CD14-positive monocyte (primary cell): ENCODE measurements at regions not wholly inside any gene's neighbourhood (a gene's known extent, or its start where the extent isn't known, plus 50 kb on each side); places are given as distances from the start of the nearest gene placed in this dataset.

ENCODE experiments used
- DNase-seq, 3 donors: peaks; one replicate each; pipeline ENCODE4 v3.0.0-alpha.2; 2011 to 2022
- H2AFZ ChIP-seq: 2 replicates; pipeline ENCODE4 v1.6.0; 2012; ENCODE audit warnings: mild to moderate bottlenecking, low read depth, low read length, inconsistent platforms; ENCODE audit not compliant: insufficient read depth, poor library complexity, severe bottlenecking
- H3K27ac ChIP-seq, 2 donors: 1 replicate in 1 of 2; 2 replicates in 1 of 2; pipeline ENCODE4 v1.5.1; 2012 to 2013; ENCODE audit warnings: low read length in 2 of 2, control low read depth in 1 of 2, inconsistent platforms in 1 of 2, low read depth in 1 of 2, mild to moderate bottlenecking in 1 of 2
- H3K27me3 ChIP-seq, 2 donors: one replicate each; pipeline versions ENCODE4 v1.6.0 to v1.6.1; 2011 to 2013; ENCODE audit warnings: low read length in 2 of 2; ENCODE audit not compliant: control insufficient read depth in 2 of 2, insufficient read depth in 2 of 2
- H3K36me3 ChIP-seq, 2 donors: replicated peaks in 1 of 2; 1 replicate in 1 of 2; 2 replicates in 1 of 2; pipeline versions ENCODE4 v1.5.1 to v1.6.1; 2012 to 2013; ENCODE audit warnings: low read length in 2 of 2, control low read depth in 1 of 2, inconsistent platforms in 1 of 2, mild to moderate bottlenecking in 1 of 2; ENCODE audit not compliant: insufficient read depth in 2 of 2, control insufficient read depth in 1 of 2
- H3K4me1 ChIP-seq, 2 donors: 1 replicate in 1 of 2; 2 replicates in 1 of 2; pipeline versions ENCODE4 v1.5.1 to v1.6.1; 2012 to 2013; ENCODE audit warnings: low read length in 2 of 2, control low read depth in 1 of 2, inconsistent platforms in 1 of 2, mild to moderate bottlenecking in 1 of 2, moderate library complexity in 1 of 2; ENCODE audit not compliant: insufficient read depth in 2 of 2, control insufficient read depth in 1 of 2
- H3K4me2 ChIP-seq: replicated peaks from 2 replicates; pipeline ENCODE3; 2012; ENCODE audit warnings: low read length, moderate library complexity, mild to moderate bottlenecking; ENCODE audit not compliant: poor library complexity, severe bottlenecking; ENCODE audit errors: extremely low read depth
- H3K4me3 ChIP-seq, 3 experiments: fragments of 200-600 bp in 1 of 3; sonication (generic) in 1 of 3; replicated peaks in 1 of 3; 1 replicate in 2 of 3; 2 replicates in 1 of 3; pipeline ENCODE4 v1.5.1; 2011 to 2013; ENCODE audit warnings: low read length in 3 of 3, mild to moderate bottlenecking in 3 of 3, control low read depth in 2 of 3, low read depth in 2 of 3, inconsistent platforms in 1 of 3, moderate library complexity in 1 of 3
- H3K79me2 ChIP-seq: 2 replicates; pipeline ENCODE4 v1.6.0; 2012; ENCODE audit warnings: mild to moderate bottlenecking, control low read depth, inconsistent platforms, low read length, moderate library complexity; ENCODE audit not compliant: insufficient read depth
- H3K9ac ChIP-seq: 2 replicates; pipeline ENCODE4 v1.6.0; 2017; ENCODE audit warnings: low read length, mild to moderate bottlenecking; ENCODE audit not compliant: insufficient read depth, poor library complexity, severe bottlenecking
- H3K9me3 ChIP-seq, 2 donors: replicated peaks in 1 of 2; 1 replicate in 1 of 2; 2 replicates in 1 of 2; pipeline versions ENCODE4 v1.5.1 to v1.6.1; 2012 to 2013; ENCODE audit warnings: low read length in 2 of 2, control low read depth in 1 of 2; ENCODE audit not compliant: control insufficient read depth in 1 of 2, insufficient read depth in 1 of 2
- H4K20me1 ChIP-seq: 2 replicates; pipeline ENCODE4 v1.6.0; 2012; ENCODE audit warnings: mild to moderate bottlenecking, low read length, control low read depth, moderate library complexity; ENCODE audit not compliant: insufficient read depth
- H3K27ac Mint-ChIP-seq, 7 donors: one replicate each; pipeline ENCODE4 v1.8.0; 2020; ENCODE audit warnings: mild to moderate bottlenecking in 7 of 7, mixed read lengths in 7 of 7, moderate library complexity in 6 of 7, inconsistent platforms in 2 of 7
- H3K27me3 Mint-ChIP-seq, 3 donors: one replicate each; pipeline ENCODE4 v1.8.0; 2021 to 2022; ENCODE audit warnings: low read depth in 3 of 3, mild to moderate bottlenecking in 3 of 3, mixed read lengths in 3 of 3, moderate library complexity in 3 of 3, inconsistent platforms in 1 of 3
- H3K36me3 Mint-ChIP-seq, 2 donors: one replicate each; pipeline ENCODE4 v1.8.0; 2020; ENCODE audit warnings: mixed read lengths in 2 of 2, inconsistent platforms in 1 of 2, mild to moderate bottlenecking in 1 of 2
- H3K4me1 Mint-ChIP-seq: one replicate; pipeline ENCODE4 v1.8.0; 2020; ENCODE audit warnings: mild to moderate bottlenecking, mixed read lengths
- H3K4me3 Mint-ChIP-seq, 2 donors: one replicate each; pipeline ENCODE4 v1.8.0; 2020; ENCODE audit warnings: mild to moderate bottlenecking in 2 of 2, mixed read lengths in 2 of 2, moderate library complexity in 1 of 2
- H3K9me3 Mint-ChIP-seq, 7 donors: one replicate each; pipeline ENCODE4 v1.8.0; 2020 to 2022; ENCODE audit warnings: mixed read lengths in 7 of 7, mild to moderate bottlenecking in 6 of 7, moderate library complexity in 6 of 7, inconsistent platforms in 2 of 7
- WGBS: methylation state at CpG from one replicate; pipeline ENCODE4 v1.1.5; 2013; ENCODE audit warnings: missing lambda C conversion rate; ENCODE audit not compliant: insufficient coverage; 5-methylcytosine and 5-hydroxymethylcytosine counted together
- intact Hi-C, 2 donors: fragments of 100-400 bp; cut with micrococcal nuclease; formaldehyde crosslinking; loops; one replicate each; pipeline versions ENCODE4 v1.15.0 to v1.15.1; 2023
- TF ChIP-seq, protein P1 (sequence below): fragments of 200-600 bp; IDR thresholded peaks from one replicate; pipeline ENCODE4 v1.8.0; 2022; ENCODE audit warnings: antibody characterized with exemption, mild to moderate bottlenecking

DNA sequence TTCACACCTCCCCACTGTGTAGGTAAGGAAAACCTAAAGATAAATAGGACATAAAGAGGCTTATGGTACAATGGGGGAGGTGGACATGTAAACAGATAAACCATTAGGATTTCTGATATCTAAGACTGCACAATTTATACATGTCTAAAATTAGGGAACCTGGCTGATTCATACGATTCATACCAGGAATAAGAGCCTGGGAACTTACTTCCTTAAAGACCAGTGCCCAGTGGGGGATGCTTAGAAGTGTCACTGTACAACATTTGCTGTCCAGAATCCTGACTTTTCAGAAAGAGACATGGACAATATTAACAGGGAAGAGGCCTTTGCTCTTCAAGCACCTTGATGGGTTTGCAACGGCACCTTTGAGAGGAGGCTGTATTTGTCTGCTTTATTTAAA, 116.8 kb upstream of the KIT start:
- Mint-ChIP-seq H3K27me3 (peaks cover 1 to 5% (median 3%) of the 10 kb centered on the region in 3 donors), H3K36me3 (no peaks in the 10 kb centered on the region), H3K4me3 (no peak overlapping the region), H3K27ac (no peak overlapping the region), H3K9me3 (no peaks in the 10 kb centered on the region), H3K4me1 (peaks cover 11% of the 10 kb centered on the region)
- H2AFZ ChIP-seq = no peak overlapping the region
- no peak for DNase-seq
- TF ChIP-seq, protein P1, sequence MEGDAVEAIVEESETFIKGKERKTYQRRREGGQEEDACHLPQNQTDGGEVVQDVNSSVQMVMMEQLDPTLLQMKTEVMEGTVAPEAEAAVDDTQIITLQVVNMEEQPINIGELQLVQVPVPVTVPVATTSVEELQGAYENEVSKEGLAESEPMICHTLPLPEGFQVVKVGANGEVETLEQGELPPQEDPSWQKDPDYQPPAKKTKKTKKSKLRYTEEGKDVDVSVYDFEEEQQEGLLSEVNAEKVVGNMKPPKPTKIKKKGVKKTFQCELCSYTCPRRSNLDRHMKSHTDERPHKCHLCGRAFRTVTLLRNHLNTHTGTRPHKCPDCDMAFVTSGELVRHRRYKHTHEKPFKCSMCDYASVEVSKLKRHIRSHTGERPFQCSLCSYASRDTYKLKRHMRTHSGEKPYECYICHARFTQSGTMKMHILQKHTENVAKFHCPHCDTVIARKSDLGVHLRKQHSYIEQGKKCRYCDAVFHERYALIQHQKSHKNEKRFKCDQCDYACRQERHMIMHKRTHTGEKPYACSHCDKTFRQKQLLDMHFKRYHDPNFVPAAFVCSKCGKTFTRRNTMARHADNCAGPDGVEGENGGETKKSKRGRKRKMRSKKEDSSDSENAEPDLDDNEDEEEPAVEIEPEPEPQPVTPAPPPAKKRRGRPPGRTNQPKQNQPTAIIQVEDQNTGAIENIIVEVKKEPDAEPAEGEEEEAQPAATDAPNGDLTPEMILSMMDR = no peak
- H3K4me3 ChIP-seq = no peak overlapping the region
- peaks cover 0 to 9% of the 10 kb centered on the region in 2 donors for H3K4me1 ChIP-seq
- no peak overlapping the region for H3K4me2 ChIP-seq
- WGBS = 0% methylated on average over 1 of the region's 2 CpGs
- no peaks in the 10 kb centered on the region for H3K9me3 ChIP-seq
- no peaks in the 10 kb centered on the region for H3K27me3 ChIP-seq
- H3K79me2 ChIP-seq = no peaks in the 10 kb centered on the region
- H4K20me1 ChIP-seq = no peaks in the 10 kb centered on the region
- H3K27ac ChIP-seq = no peak overlapping the region
- intact Hi-C loops = no loop called here
- H3K9ac ChIP-seq = no peak overlapping the region
- H3K36me3 ChIP-seq = no peaks in the 10 kb centered on the region

DNA sequence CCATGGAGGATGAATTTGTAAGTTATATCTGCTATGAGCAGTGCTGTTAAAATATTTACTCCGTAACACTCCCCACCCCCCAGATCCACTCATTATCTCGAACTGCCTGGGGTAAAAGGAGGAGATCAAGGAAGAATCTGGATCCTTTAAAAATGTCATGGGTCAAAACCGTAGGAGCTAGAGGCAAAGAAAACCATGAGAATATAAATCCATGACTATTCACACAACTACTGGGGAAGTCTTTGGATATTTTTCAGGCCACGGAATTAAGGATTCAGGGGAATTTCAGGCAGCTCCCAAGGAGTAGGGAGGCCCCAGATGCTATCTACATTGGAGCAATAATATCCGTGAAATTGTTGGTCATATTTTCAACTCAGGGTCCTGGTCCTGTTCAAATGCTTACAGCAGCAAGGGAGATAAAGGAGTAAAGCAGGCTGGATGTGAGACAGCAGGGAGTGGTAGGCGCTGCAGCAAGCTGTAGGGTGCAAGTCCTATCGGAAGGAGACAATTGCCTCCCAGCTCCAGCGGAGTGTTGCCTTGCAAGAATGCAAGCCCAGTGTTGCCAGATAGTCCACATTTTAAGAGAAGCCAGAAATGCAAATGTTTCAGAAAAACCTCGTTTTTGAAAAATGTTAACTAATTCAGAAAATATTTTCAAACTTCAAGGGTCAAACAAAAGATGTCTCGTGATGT, 116.2 kb upstream of the KIT start:
- H4K20me1 ChIP-seq = no peaks in the 10 kb centered on the region
- H3K27ac Mint-ChIP-seq = no peak overlapping the region
- H3K36me3 Mint-ChIP-seq = no peaks in the 10 kb centered on the region
- no peak overlapping the region for H2AFZ ChIP-seq
- H3K4me1 Mint-ChIP-seq = peaks cover 11% of the 10 kb centered on the region
- no peaks in the 10 kb centered on the region for H3K27me3 ChIP-seq
- intact Hi-C loops = no loop called here
- no peaks in the 10 kb centered on the region for H3K9me3 Mint-ChIP-seq
- no peaks in the 10 kb centered on the region for H3K79me2 ChIP-seq
- DNase-seq = no peak
- WGBS = 96% methylated on average over 4 of the region's 10 CpGs
- no peaks in the 10 kb centered on the region for H3K36me3 ChIP-seq
- TF ChIP-seq, protein P1 = no peak
- H3K27ac ChIP-seq = no peak overlapping the region
- no peaks in the 10 kb centered on the region for H3K9me3 ChIP-seq
- no peak overlapping the region for H3K4me3 ChIP-seq
- H3K9ac ChIP-seq = no peak overlapping the region
- peak overlapping the region in 1 of 2 donors; percentile 32 for H3K4me3 Mint-ChIP-seq
- H3K27me3 Mint-ChIP-seq = peaks cover 1 to 5% (median 3%) of the 10 kb centered on the region in 3 donors
- peaks cover 0 to 9% of the 10 kb centered on the region in 2 donors for H3K4me1 ChIP-seq
- H3K4me2 ChIP-seq = no peak overlapping the region
